GM20000 (cell line): ENCODE measurements at regions not wholly inside any gene's neighbourhood (a gene's known extent, or its start where the extent isn't known, plus 50 kb on each side); places are given as distances from the start of the nearest gene placed in this dataset.

ENCODE experiments used
- DNase-seq: peaks from one replicate; pipeline ENCODE4 v3.0.0; 2012; ENCODE audit warnings: low spot score
- CTCF ChIP-seq: IDR thresholded peaks from 2 replicates; pipeline ENCODE4 v1.5.1; 2012; ENCODE audit warnings: mild to moderate bottlenecking, control low read depth; ENCODE audit errors: extremely low read depth, missing control alignments

GRCh38 chr18:40824291-40824690, 1130.7 kb upstream of the PIK3C3 start:
- no peak for TF ChIP-seq CTCF

DNA sequence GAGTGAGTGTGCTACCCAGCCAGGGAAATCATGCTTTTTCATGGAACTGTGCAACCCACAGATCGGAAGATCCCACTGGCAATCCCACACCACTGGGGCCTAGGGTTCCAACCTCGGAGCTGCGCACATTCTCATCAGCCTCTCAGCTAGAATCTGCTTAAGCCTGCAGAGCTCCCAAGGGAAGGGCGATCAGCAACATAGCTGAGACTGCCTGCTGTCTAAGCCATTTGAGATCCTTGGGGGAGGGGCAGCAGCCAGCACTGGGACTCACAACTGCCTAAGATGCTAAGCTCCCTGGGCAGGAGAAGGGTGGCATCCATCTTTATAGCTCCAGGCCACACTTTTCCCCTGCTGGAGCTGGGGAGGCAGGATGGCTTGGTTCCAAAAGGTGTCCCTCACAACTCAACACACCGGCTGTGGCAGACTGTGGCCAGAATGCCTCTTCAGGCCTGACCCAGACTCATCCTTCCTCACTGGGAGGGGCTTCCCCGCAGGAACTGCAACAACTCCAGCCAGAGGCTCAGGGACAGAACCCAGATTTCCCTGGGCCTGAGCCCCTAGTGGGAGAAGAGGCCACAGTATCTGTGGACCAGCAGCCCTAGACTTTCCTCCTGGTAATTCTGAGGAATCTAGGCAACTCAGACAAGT, 1133.3 kb upstream of the PIK3C3 start:
- no peak for DNase-seq

More at GRCh38 chr18:40824291-40824690, 1130.7 kb upstream of the PIK3C3 start:
- no peak for DNase-seq

DNA sequence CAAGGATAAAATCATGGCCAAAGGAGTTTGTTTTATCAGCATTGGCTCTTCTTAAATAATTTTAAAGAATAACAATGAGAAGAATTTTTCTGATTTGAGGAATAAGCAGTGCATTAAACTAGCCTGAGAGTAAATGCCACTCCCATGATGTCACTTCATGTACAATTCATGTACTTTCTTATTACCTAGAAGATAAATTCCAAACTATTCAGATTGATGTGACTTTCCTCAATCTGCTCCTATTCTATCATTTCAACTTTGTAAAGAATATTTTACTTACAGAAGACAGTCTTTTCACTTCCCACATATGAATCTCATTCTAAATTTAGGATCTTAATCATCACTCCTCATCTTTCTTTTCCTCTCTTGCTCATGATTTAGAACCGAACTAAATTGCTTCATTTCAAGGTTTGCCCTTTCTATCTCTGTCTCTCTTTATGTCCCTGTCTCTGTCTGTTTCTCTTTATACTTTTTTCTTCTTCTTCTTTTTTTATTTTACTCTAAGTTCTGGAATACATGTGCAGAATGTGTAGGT, 1142.0 kb upstream of the PIK3C3 start:
- TF ChIP-seq CTCF: no peak
- DNase-seq: no peak

More for the DNA sequence above, 1133.3 kb upstream of the PIK3C3 start:
- TF ChIP-seq CTCF: no peak

DNA sequence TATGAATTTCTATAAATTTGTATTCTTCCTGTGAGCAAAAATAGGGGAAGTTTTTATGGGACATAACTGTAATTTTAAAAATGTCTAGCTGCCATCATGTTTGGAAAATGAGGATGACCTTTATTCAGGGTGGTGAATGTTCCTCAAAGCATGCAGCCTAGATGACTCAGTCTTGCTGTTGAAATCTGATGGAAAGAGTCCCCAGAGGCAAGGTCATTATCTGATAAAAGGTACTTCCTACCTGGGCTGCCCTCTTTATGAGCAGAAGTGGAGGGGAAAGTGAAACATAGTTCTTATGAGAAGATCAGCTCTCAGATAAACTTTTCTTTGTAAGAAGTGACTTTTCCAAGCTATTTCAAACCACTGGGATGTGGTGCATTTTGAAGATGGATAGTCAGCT, 1144.7 kb upstream of the PIK3C3 start:
- no peak for DNase-seq
- no peak for TF ChIP-seq CTCF

DNA sequence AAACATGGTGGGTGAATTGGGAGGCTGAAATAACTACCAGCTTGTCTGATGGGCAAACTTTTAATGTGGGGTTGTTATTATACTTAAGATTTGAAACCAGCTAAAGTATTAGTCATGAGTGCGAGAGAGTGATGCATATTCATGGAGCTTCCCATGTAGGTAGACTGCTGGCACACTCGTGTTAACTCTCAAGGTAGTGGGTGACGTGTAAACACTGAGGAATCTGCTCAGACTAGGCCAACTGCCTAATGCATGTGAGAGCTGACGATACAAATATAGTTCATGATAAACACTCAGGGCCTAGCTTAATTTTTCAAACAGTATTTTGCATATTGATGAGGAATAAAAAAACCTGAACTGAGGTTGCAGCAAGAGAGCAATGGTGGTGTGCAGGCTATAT, 1165.7 kb upstream of the PIK3C3 start:
- no peak for TF ChIP-seq CTCF
- no peak for DNase-seq

DNA sequence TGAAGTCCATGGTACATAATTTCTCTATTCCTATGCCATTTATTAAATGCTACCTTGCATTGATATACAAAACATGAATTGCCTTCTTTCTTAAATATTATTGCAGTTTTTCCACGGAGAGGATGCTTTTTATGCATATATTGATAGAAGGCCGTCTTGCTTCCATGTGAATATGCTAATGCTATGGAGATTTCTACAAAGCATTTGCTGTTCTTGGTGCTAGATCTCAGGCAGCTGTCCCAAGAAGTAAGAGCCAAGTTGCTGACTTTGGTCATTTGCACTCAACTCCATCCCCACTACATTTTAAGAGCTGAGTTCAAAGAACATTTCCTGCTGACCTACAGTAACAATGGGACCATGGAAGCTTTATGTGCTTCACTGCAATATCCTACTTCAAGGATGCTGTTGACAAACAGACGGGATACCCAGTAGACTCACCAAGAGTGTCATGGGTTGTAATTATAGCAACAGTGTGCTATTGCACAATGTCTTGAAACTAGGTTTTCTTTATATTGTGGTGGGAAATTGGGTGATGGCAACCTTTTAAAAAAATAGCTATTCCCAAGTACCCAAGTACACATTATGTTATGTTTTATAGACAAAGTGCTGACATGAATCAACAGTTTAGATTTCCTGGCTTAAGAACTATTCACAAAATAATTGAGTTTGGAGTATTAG, 1172.4 kb upstream of the PIK3C3 start:
- no peak for TF ChIP-seq CTCF
- no peak for DNase-seq

DNA sequence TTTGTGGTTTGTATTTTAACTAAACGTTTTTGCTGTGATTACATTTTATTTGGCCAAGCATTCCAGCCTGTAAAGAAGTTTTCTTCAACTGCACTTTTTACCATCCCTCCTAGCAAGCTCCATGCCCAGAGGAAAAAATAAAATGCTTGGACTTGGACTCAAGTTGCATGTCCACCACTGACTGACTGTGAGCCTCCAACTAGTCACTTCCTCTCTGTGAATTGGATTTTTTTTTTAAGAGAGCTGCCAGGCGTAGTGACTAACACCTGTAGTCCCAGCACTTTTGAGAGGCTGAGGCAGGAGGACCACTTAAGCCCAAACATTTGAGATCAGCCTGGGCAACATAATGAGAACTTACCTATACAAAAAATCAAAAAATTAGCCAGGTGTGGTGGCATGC, 1185.2 kb upstream of the PIK3C3 start:
- no peak for DNase-seq
- TF ChIP-seq CTCF: no peak
